ENCODE measurements at regions not wholly inside any gene's neighbourhood (a gene's known extent, or its start where the extent isn't known, plus 50 kb on each side); places are given as distances from the start of the nearest gene placed in this dataset.

GRCh38 chr5:73302797-73303147 lies 129.8 kb downstream of the TMEM174 start:
- in situ Hi-C loops (cut with HindIII; ENCODE audit: low pct_unique_long_range_greater_than_20kb, low sequenced_read_pairs), result no loop called here
- DNase-seq (ENCODE audit: low read depth, low spot score), result no peak

- DNase-seq (ENCODE audit: low read depth, low spot score), result no peak
- in situ Hi-C loops (cut with HindIII; ENCODE audit: low pct_unique_long_range_greater_than_20kb, low sequenced_read_pairs), result no loop called here
Measured at GRCh38 chr5:73301208-73301901, 128.4 kb downstream of the TMEM174 start.

GRCh38 chr5:73300337-73301207 lies 127.6 kb downstream of the TMEM174 start:
- DNase-seq (ENCODE audit: low read depth, low spot score), result no peak
- in situ Hi-C loops (cut with HindIII; ENCODE audit: low pct_unique_long_range_greater_than_20kb, low sequenced_read_pairs), result no loop called here

- no peak for DNase-seq (ENCODE audit: low read depth, low spot score)
- in situ Hi-C loops (cut with HindIII; ENCODE audit: low pct_unique_long_range_greater_than_20kb, low sequenced_read_pairs), result no loop called here
Measured at GRCh38 chr5:73299665-73300336, 126.8 kb downstream of the TMEM174 start.

- in situ Hi-C loops (cut with HindIII; ENCODE audit: low pct_unique_long_range_greater_than_20kb, low sequenced_read_pairs), result no loop called here
- no peak for DNase-seq (ENCODE audit: low read depth, low spot score)
Measured at GRCh38 chr5:73298772-73299630, 126.0 kb downstream of the TMEM174 start.

- in situ Hi-C loops (cut with HindIII; ENCODE audit: low pct_unique_long_range_greater_than_20kb, low sequenced_read_pairs), result no loop called here
- DNase-seq (ENCODE audit: low read depth, low spot score), result no peak
Measured at GRCh38 chr5:73298251-73298771, 125.3 kb downstream of the TMEM174 start.

- DNase-seq (ENCODE audit: low read depth, low spot score), result no peak
- in situ Hi-C loops (cut with HindIII; ENCODE audit: low pct_unique_long_range_greater_than_20kb, low sequenced_read_pairs), result no loop called here
Measured at GRCh38 chr5:73297430-73297829, 124.4 kb downstream of the TMEM174 start.

GRCh38 chr5:73296772-73297171 lies 123.8 kb downstream of the TMEM174 start:
- in situ Hi-C loops (cut with HindIII; ENCODE audit: low pct_unique_long_range_greater_than_20kb, low sequenced_read_pairs), result no loop called here
- DNase-seq (ENCODE audit: low read depth, low spot score), result no peak

- in situ Hi-C loops (cut with HindIII; ENCODE audit: low pct_unique_long_range_greater_than_20kb, low sequenced_read_pairs), result no loop called here
- no peak for DNase-seq (ENCODE audit: low read depth, low spot score)
Measured at GRCh38 chr5:73295921-73296320, 122.9 kb downstream of the TMEM174 start.

GRCh38 chr5:73295447-73295846 lies 122.5 kb downstream of the TMEM174 start:
- in situ Hi-C loops (cut with HindIII; ENCODE audit: low pct_unique_long_range_greater_than_20kb, low sequenced_read_pairs), result no loop called here

GRCh38 chr5:73292816-73293459 lies 119.9 kb downstream of the TMEM174 start:
- no peak for DNase-seq (ENCODE audit: low read depth, low spot score)
- in situ Hi-C loops (cut with HindIII; ENCODE audit: low pct_unique_long_range_greater_than_20kb, low sequenced_read_pairs), result no loop called here

More at GRCh38 chr5:73295447-73295846, 122.5 kb downstream of the TMEM174 start:
- no peak for DNase-seq (ENCODE audit: low read depth, low spot score)

- no peak for DNase-seq (ENCODE audit: low read depth, low spot score)
- in situ Hi-C loops (cut with HindIII; ENCODE audit: low pct_unique_long_range_greater_than_20kb, low sequenced_read_pairs), result no loop called here
Measured at GRCh38 chr5:73291873-73292272, 118.9 kb downstream of the TMEM174 start.

- DNase-seq (ENCODE audit: low read depth, low spot score), result no peak
- in situ Hi-C loops (cut with HindIII; ENCODE audit: low pct_unique_long_range_greater_than_20kb, low sequenced_read_pairs), result no loop called here
Measured at GRCh38 chr5:73290242-73290641, 117.2 kb downstream of the TMEM174 start.

GRCh38 chr5:73288803-73289720 lies 116.1 kb downstream of the TMEM174 start:
- in situ Hi-C loops (cut with HindIII; ENCODE audit: low pct_unique_long_range_greater_than_20kb, low sequenced_read_pairs), result no loop called here
- DNase-seq (ENCODE audit: low read depth, low spot score), result no peak

- no peak for DNase-seq (ENCODE audit: low read depth, low spot score)
- in situ Hi-C loops (cut with HindIII; ENCODE audit: low pct_unique_long_range_greater_than_20kb, low sequenced_read_pairs), result no loop called here
Measured at GRCh38 chr5:73286896-73287295, 113.9 kb downstream of the TMEM174 start.

GRCh38 chr5:73284985-73285384 lies 112.0 kb downstream of the TMEM174 start:
- DNase-seq (ENCODE audit: low read depth, low spot score), result no peak
- in situ Hi-C loops (cut with HindIII; ENCODE audit: low pct_unique_long_range_greater_than_20kb, low sequenced_read_pairs), result no loop called here

All from SK-MEL-5 (cell line).